Heart left ventricle (tissue), 16 donors: ENCODE measurements at regions not wholly inside any gene's neighbourhood (a gene's known extent, or its start where the extent isn't known, plus 50 kb on each side); places are given as distances from the start of the nearest gene placed in this dataset.
"Not testable (repeated sequence)": the region's sequence is repeated elsewhere in the genome, so short reads cannot be mapped to it uniquely, and the experiment has no call there.

ENCODE experiments used
- ATAC-seq, 4 donors: fragments of 200-7000 bp; cut with Tn5 transposase; one replicate each; pipeline ENCODE4 v1.9.1; 2020 to 2022; ENCODE audit warnings: moderate library complexity in 4 of 4, mild to moderate bottlenecking in 3 of 4, moderate number of reproducible peaks in 1 of 4
- DNase-seq, 5 donors: peaks; one replicate each; pipeline ENCODE4 v3.0.0-alpha.2; 2020
- H3K27ac ChIP-seq, 12 donors: fragments of 200-600 bp; sonication (generic) in 4 of 12; one replicate each; pipeline versions ENCODE4 v1.5.0 to v1.8.0; 2016 to 2022; ENCODE audit warnings: mild to moderate bottlenecking in 2 of 12
- H3K27me3 ChIP-seq, 9 donors: fragments of 200-600 bp; sonication (generic) in 2 of 9; one replicate each; pipeline versions ENCODE4 v1.5.1 to v1.8.0; 2016 to 2022; ENCODE audit warnings: mild to moderate bottlenecking in 3 of 9
- H3K36me3 ChIP-seq, 9 donors: fragments of 200-600 bp; sonication (generic) in 2 of 9; one replicate each; pipeline versions ENCODE4 v1.5.0 to v1.8.0; 2018 to 2022; ENCODE audit warnings: mild to moderate bottlenecking in 2 of 9
- H3K4me1 ChIP-seq, 12 donors: fragments of 200-600 bp; sonication (generic) in 4 of 12; one replicate each; pipeline versions ENCODE4 v1.5.0 to v1.8.0; 2016 to 2022; ENCODE audit warnings: mild to moderate bottlenecking in 3 of 12
- H3K4me3 ChIP-seq, 12 donors: fragments of 200-600 bp; sonication (generic) in 4 of 12; one replicate each; pipeline versions ENCODE4 v1.5.0 to v1.8.0; 2017 to 2022; ENCODE audit warnings: mild to moderate bottlenecking in 9 of 12, moderate library complexity in 4 of 12
- H3K9me3 ChIP-seq, 12 donors: fragments of 200-600 bp; sonication (generic) in 4 of 12; one replicate each; pipeline versions ENCODE4 v1.5.0 to v1.8.0; 2016 to 2022; ENCODE audit warnings: mild to moderate bottlenecking in 1 of 12
- WGBS, 4 donors: extraction: QIAGEN DNeasy Blood & Tissue Kit in 2 of 4; methylation state at CpG; one replicate each; pipeline versions ENCODE4 v1.1.5 to v1.1.7; 2013 to 2018; 5-methylcytosine and 5-hydroxymethylcytosine counted together
- intact Hi-C, 10 donors: fragments of 100-400 bp; cut with DNase I; formaldehyde crosslinking; loops; one replicate each; pipeline versions ENCODE4 v1.11.1 to v1.14.2; 2022
- TF ChIP-seq, protein P1 (sequence below), 12 donors: fragments of 200-600 bp; sonication (generic) in 4 of 12; IDR thresholded peaks; one replicate each; pipeline versions ENCODE4 v1.5.0 to v1.8.0; 2018 to 2022; ENCODE audit warnings: antibody characterized with exemption in 12 of 12, mild to moderate bottlenecking in 5 of 12
- donor health status: ischemic (EF 13 %, LVEDD 7.1; RV severe dilation, severe dysfunction).
- donor health status: healthy with polysubstance abuse.
- donor health status: DM: no; HTN: yes; CAD: no.
- donor health status: DM: no; HTN: no; CAD: no.
- donor health status: ischemic (EF 25% LVEDD 6.9; RV normal size, moderate dysfunction).
- donor health status: ischemic (EF 25% LVEDD 5.7; RV mildly dilated, moderate dysfunction).
- donor health status: healthy.
- donor health status: DM: yes; HTN: yes; CAD: no.
- donor health status: ischemic (EF 35%, LVEDD 5.7; RV mildly dilated, moderate dysfunction).
- donor health status: nonischemic (EF 11% LVEDD 7.7; RV severe dilation, severe dysfunction).
- donor health status: DM: yes; HTN: yes; CAD: no.
- donor health status: PGD.
- donor health status: ischemic (EF 29% LVEDD 5.4; RV normal size, mild dysfunction).
- donor health status: nonischemic (EF 23%, LVEDD 6.1; RV moderate dilation, normal function).

GRCh38 chr2:111480016-111480625 lies 359.4 kb downstream of the BCL2L11 start:
- DNase-seq (peak in 1 of 5 donors; percentile 51), ATAC-seq (peak in 3 of 4 donors; percentile 7 to 93 (median 70))
- H3K9me3 ChIP-seq, H3K36me3 ChIP-seq, H3K27me3 ChIP-seq, H3K4me3 ChIP-seq, intact Hi-C loops: not testable (repeated sequence)
- Histone ChIP-seq H3K4me1 (peaks cover 0 to 20% (median 0%) of the 10 kb centered on the region in 12 donors), H3K27ac (peak overlapping the region in 1 of 12 donors; percentile 52)
- WGBS, 4 donors: 80 to 86% (median 83%) methylated on average over 9 to 10 of the region's 10 CpGs

DNA sequence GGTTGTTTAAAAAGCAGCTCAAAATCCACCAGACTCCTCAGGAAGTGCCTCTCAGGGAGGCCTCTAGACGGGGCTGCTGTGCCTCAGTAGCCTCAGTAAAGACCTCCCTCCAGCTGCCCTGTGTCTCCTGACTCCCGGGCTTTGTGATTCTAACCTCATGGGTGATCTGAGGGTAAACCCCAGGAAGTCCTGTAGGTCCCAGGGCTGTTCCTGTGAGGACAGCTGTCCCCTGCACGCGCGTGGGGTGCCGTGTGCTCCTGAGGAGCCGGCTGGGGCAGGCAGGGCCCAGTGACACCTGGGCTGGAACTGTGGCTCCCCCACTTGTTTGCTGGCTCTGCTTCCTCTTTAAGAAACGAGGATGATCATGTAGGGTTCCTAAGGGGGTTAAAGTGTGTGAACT lies 359.9 kb downstream of the BCL2L11 start:
- ATAC-seq: peak in 3 of 4 donors; percentile 6 to 50 (median 49)
- 61 to 73% (median 71%) methylated on average over 2 to 8 of the region's 8 CpGs for WGBS, 4 donors
- Histone ChIP-seq H3K4me1 (peaks cover 0 to 20% (median 0%) of the 10 kb centered on the region in 12 donors), H3K27ac (peak overlapping the region in 3 of 12 donors; percentile 30 to 66 (median 52))
- H3K4me3 ChIP-seq, intact Hi-C loops, H3K27me3 ChIP-seq, H3K36me3 ChIP-seq, H3K9me3 ChIP-seq: not testable (repeated sequence)
- TF ChIP-seq, protein P1, sequence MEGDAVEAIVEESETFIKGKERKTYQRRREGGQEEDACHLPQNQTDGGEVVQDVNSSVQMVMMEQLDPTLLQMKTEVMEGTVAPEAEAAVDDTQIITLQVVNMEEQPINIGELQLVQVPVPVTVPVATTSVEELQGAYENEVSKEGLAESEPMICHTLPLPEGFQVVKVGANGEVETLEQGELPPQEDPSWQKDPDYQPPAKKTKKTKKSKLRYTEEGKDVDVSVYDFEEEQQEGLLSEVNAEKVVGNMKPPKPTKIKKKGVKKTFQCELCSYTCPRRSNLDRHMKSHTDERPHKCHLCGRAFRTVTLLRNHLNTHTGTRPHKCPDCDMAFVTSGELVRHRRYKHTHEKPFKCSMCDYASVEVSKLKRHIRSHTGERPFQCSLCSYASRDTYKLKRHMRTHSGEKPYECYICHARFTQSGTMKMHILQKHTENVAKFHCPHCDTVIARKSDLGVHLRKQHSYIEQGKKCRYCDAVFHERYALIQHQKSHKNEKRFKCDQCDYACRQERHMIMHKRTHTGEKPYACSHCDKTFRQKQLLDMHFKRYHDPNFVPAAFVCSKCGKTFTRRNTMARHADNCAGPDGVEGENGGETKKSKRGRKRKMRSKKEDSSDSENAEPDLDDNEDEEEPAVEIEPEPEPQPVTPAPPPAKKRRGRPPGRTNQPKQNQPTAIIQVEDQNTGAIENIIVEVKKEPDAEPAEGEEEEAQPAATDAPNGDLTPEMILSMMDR (IDR thresholded peaks at IDR 0.05): peak in 2 of 12 donors; percentile 18 to 24
- peak in 1 of 5 donors; percentile 25 for DNase-seq

- H3K36me3 ChIP-seq, H3K27me3 ChIP-seq, H3K9me3 ChIP-seq, H3K4me3 ChIP-seq, H3K27ac ChIP-seq, intact Hi-C loops: not testable (repeated sequence)
- ATAC-seq (peak in 2 of 4 donors; percentile 11 to 23), DNase-seq (peak in 2 of 5 donors; percentile 38 to 51)
- WGBS, 4 donors: 65 to 71% (median 69%) methylated on average over 8 to 11 of the region's 11 CpGs
- H3K4me1 ChIP-seq: peaks cover 0 to 20% (median 0%) of the 10 kb centered on the region in 12 donors
These were observed 360.5 kb downstream of the BCL2L11 start for GRCh38 chr2:111481219-111481618.

GRCh38 chr2:111482987-111483679 lies 362.4 kb downstream of the BCL2L11 start:
- H3K36me3 ChIP-seq: not testable (repeated sequence)
- 83 to 94% (median 91%) methylated on average over 5 of the region's 8 CpGs for WGBS, 4 donors
- ATAC-seq: peak; percentile 41 to 79 (median 72)

GRCh38 chr2:111484097-111484496 lies 363.4 kb downstream of the BCL2L11 start:
- ATAC-seq, DNase-seq, H3K36me3 ChIP-seq, H3K4me3 ChIP-seq, intact Hi-C loops, H3K27ac ChIP-seq, H3K27me3 ChIP-seq, H3K9me3 ChIP-seq: not testable (repeated sequence)
- H3K4me1 ChIP-seq: peaks cover 0 to 15% (median 0%) of the 10 kb centered on the region in 12 donors
- 83 to 100% (median 90%) methylated on average over 1 to 3 of the region's 3 CpGs for WGBS, 4 donors

More at GRCh38 chr2:111482987-111483679, 362.4 kb downstream of the BCL2L11 start:
- H3K4me3 ChIP-seq, H3K9me3 ChIP-seq, H3K27ac ChIP-seq, DNase-seq, intact Hi-C loops, H3K27me3 ChIP-seq: not testable (repeated sequence)
- peaks cover 0 to 20% (median 0%) of the 10 kb centered on the region in 12 donors for H3K4me1 ChIP-seq

GRCh38 chr2:111485895-111486294 lies 365.2 kb downstream of the BCL2L11 start:
- H3K9me3 ChIP-seq, H3K27ac ChIP-seq, H3K4me1 ChIP-seq, H3K27me3 ChIP-seq, DNase-seq, H3K36me3 ChIP-seq, H3K4me3 ChIP-seq, intact Hi-C loops, ATAC-seq: not testable (repeated sequence)
- 90 to 100% (median 100%) methylated on average over 1 of the region's 1 CpG for WGBS, 4 donors

- H3K27me3 ChIP-seq, H3K4me1 ChIP-seq, DNase-seq, intact Hi-C loops, H3K4me3 ChIP-seq, H3K27ac ChIP-seq, H3K36me3 ChIP-seq, H3K9me3 ChIP-seq, ATAC-seq: not testable (repeated sequence)
- WGBS, 4 donors: 93 to 100% (median 96%) methylated on average over 4 of the region's 4 CpGs
These were observed 367.7 kb downstream of the BCL2L11 start for GRCh38 chr2:111488451-111488850.

GRCh38 chr2:111489460-111489859 lies 368.7 kb downstream of the BCL2L11 start:
- H3K9me3 ChIP-seq, H3K4me1 ChIP-seq, H3K4me3 ChIP-seq, H3K27ac ChIP-seq, DNase-seq, H3K27me3 ChIP-seq, ATAC-seq, H3K36me3 ChIP-seq, intact Hi-C loops: not testable (repeated sequence)
- no CpG with 5 or more reads among the region's 1 CpG for WGBS, 4 donors

GRCh38 chr2:111491181-111491580 lies 370.5 kb downstream of the BCL2L11 start:
- DNase-seq, H3K9me3 ChIP-seq, H3K4me3 ChIP-seq, H3K36me3 ChIP-seq, intact Hi-C loops, H3K27ac ChIP-seq, H3K27me3 ChIP-seq: not testable (repeated sequence)
- peak in 2 of 4 donors; percentile 19 to 30 for ATAC-seq
- H3K4me1 ChIP-seq: peaks cover 0 to 13% (median 2%) of the 10 kb centered on the region in 12 donors
- WGBS, 4 donors: no CpG with 5 or more reads among the region's 3 CpGs

DNA sequence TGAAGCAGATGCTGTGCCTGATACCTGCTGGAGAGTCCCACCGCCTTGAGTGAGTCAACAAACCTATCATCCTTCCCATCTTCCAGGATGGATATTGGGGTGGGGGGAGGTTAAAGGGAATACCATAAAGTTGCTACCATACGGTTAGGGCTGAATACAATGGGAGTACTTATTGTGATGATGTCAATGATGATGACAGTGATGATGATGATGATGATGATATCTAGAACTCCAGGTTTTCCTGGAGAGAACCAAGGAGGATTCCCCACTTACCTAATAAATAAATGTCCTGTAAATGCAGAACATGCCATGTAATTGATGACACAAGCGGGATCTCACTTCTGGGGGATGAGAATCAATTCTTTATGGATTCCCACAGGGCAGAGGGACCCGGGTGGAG lies 370.9 kb downstream of the BCL2L11 start:
- intact Hi-C loops, H3K9me3 ChIP-seq, ATAC-seq, H3K36me3 ChIP-seq, H3K27me3 ChIP-seq, DNase-seq: not testable (repeated sequence)
- Histone ChIP-seq H3K4me3 (peak overlapping the region in 1 of 12 donors; percentile 3), H3K27ac (peak overlapping the region in 1 of 12 donors; percentile 37), H3K4me1 (peaks cover 0 to 15% (median 2%) of the 10 kb centered on the region in 12 donors)
- 77 to 89% (median 82%) methylated on average over 3 to 4 of the region's 4 CpGs for WGBS, 4 donors
